Panc1 (cell line): ENCODE measurements at regions not wholly inside any gene's neighbourhood (a gene's known extent, or its start where the extent isn't known, plus 50 kb on each side); places are given as distances from the start of the nearest gene placed in this dataset.

Source experiments
- CTCF ChIP-seq: fragments of 450-650 bp; IDR thresholded peaks from 2 replicates; pipeline ENCODE4 v1.5.1; 2017; ENCODE audit warnings: mild to moderate bottlenecking
- POLR2AphosphoS5 ChIP-seq: IDR thresholded peaks from 2 replicates; pipeline ENCODE4 v1.6.1; 2012; ENCODE audit warnings: mild to moderate bottlenecking, low read depth, low read length, moderate library complexity

GRCh38 chr5:38710627-38711026 is 135.2 kb upstream of the OSMR start:
- no peak for TF ChIP-seq CTCF
- no peak for TF ChIP-seq POLR2AphosphoS5
